Ishikawa (cell line): ENCODE measurements at regions not wholly inside any gene's neighbourhood (a gene's known extent, or its start where the extent isn't known, plus 50 kb on each side); places are given as distances from the start of the nearest gene placed in this dataset.

ENCODE experiments used
- CEBPB ChIP-seq: IDR thresholded peaks from 2 replicates; pipeline ENCODE4 v1.6.1; 2012
- CREB1 ChIP-seq: IDR thresholded peaks from 2 replicates; pipeline ENCODE4 v1.6.1; 2012; ENCODE audit warnings: low read depth
- EGR1 ChIP-seq: IDR thresholded peaks from 2 replicates; pipeline ENCODE4 v1.6.1; 2012
- EP300 ChIP-seq: IDR thresholded peaks from 2 replicates; pipeline ENCODE4 v1.6.1; 2012; ENCODE audit warnings: borderline replicate concordance
- FOXM1 ChIP-seq: IDR thresholded peaks from 2 replicates; pipeline ENCODE4 v1.6.1; 2012; ENCODE audit warnings: low read depth, borderline replicate concordance
- MAX ChIP-seq: IDR thresholded peaks from 2 replicates; pipeline ENCODE4 v1.6.1; 2012
- NFIC ChIP-seq: IDR thresholded peaks from 2 replicates; pipeline ENCODE4 v1.6.1; 2012
- RAD21 ChIP-seq: IDR thresholded peaks from 2 replicates; pipeline ENCODE4 v1.6.1; 2012; ENCODE audit warnings: low read depth
- REST ChIP-seq: IDR thresholded peaks from 2 replicates; pipeline ENCODE4 v1.6.1; 2012; ENCODE audit warnings: low read depth, mild to moderate bottlenecking
- TAF1 ChIP-seq: IDR thresholded peaks from 2 replicates; pipeline ENCODE4 v1.6.1; 2012; ENCODE audit warnings: low read depth, mild to moderate bottlenecking
- TCF12 ChIP-seq: IDR thresholded peaks from 2 replicates; pipeline ENCODE4 v1.6.1; 2012; ENCODE audit warnings: low read depth
- TEAD4 ChIP-seq: IDR thresholded peaks from 2 replicates; pipeline ENCODE4 v1.6.1; 2012
- USF1 ChIP-seq: IDR thresholded peaks from 2 replicates; pipeline ENCODE4 v1.6.1; 2012
- YY1 ChIP-seq: IDR thresholded peaks from 2 replicates; pipeline ENCODE4 v1.6.1; 2012; ENCODE audit warnings: low read depth
- ZBTB7A ChIP-seq: IDR thresholded peaks from 2 replicates; pipeline ENCODE4 v1.6.1; 2012; ENCODE audit warnings: low read depth

GRCh38 chr6:138651491-138651890 is 122.1 kb upstream of the CCDC28A start:
- TF ChIP-seq MAX (no peak), USF1 (no peak), CREB1 (no peak), TCF12 (no peak), REST (no peak), TEAD4 (no peak)

- TF ChIP-seq YY1 (no peak), RAD21 (no peak), FOXM1 (no peak), MAX (no peak), USF1 (no peak), CEBPB (no peak), TAF1 (no peak), TCF12 (no peak)
These were observed 120.7 kb upstream of the CCDC28A start for GRCh38 chr6:138652824-138653223.

GRCh38 chr6:138653435-138653834 is 120.1 kb upstream of the CCDC28A start:
- TF ChIP-seq MAX, result no peak
- no peak for TF ChIP-seq EP300
- TF ChIP-seq EGR1, result no peak
- TF ChIP-seq TAF1, result no peak
- TF ChIP-seq REST, result no peak
- no peak for TF ChIP-seq TCF12

GRCh38 chr6:138654715-138655634 is 118.6 kb upstream of the CCDC28A start:
- no peak for TF ChIP-seq ZBTB7A
- 0 out of 2 replicates have a peak, but pooled peaks have one; percentile 33 for TF ChIP-seq EGR1

- no peak for TF ChIP-seq YY1
- no peak for TF ChIP-seq TEAD4
- TF ChIP-seq REST, result no peak
- no peak for TF ChIP-seq NFIC
- no peak for TF ChIP-seq TAF1
- no peak for TF ChIP-seq EGR1
- no peak for TF ChIP-seq CEBPB
- TF ChIP-seq RAD21, result no peak
- TF ChIP-seq EP300, result no peak
- TF ChIP-seq MAX, result no peak
- no peak for TF ChIP-seq TCF12
- no peak for TF ChIP-seq FOXM1
- TF ChIP-seq CREB1, result no peak
- no peak for TF ChIP-seq USF1
- TF ChIP-seq ZBTB7A, result no peak
These were observed 117.7 kb upstream of the CCDC28A start for GRCh38 chr6:138655828-138656227.
